Endothelial cell of umbilical vein (primary cell): ENCODE measurements at regions not wholly inside any gene's neighbourhood (a gene's known extent, or its start where the extent isn't known, plus 50 kb on each side); places are given as distances from the start of the nearest gene placed in this dataset.

Source experiments
- BruUV-seq: library from RNA; stranded (reverse); fragments of 400-500 nt; replicated peaks from 2 replicates; lab custom pipeline; 2021; lab: Mats Ljungman, UMichigan
- CTCF ChIA-PET: fragments of 300-600, 350-600 bp; sonication (Branson Sonifier 250); formaldehyde crosslinking; loops from one replicate; lab custom pipeline; 2021; ENCODE audit warnings: antibody characterized with exemption, inconsistent platforms; lab: Charles Lee
- POLR2A ChIA-PET: fragments of 300-600, 350-600 bp; sonication (Branson Sonifier 250); formaldehyde crosslinking; loops from one replicate; lab custom pipeline; 2021; ENCODE audit warnings: antibody characterized with exemption, inconsistent platforms; lab: Charles Lee
- DNase-seq: peaks from one replicate; pipeline ENCODE4 v3.0.0-alpha.2; 2011; ENCODE audit warnings: low read depth, low spot score
- FAIRE-seq: peaks from 2 replicates; lab custom pipeline; 2011; peaks lifted over from hg19 to GRCh38; lab: Jason Lieb, UNC
- H2AFZ ChIP-seq: 2 replicates; pipeline ENCODE4 v1.6.0; 2012; ENCODE audit warnings: low read depth, low read length, control low read depth, inconsistent platforms
- H3K27ac ChIP-seq: 2 replicates; pipeline ENCODE4 v1.5.1; 2011; ENCODE audit warnings: low read depth, mild to moderate bottlenecking, control low read depth, low read length, moderate library complexity; ENCODE audit not compliant: insufficient read depth
- H3K27me3 ChIP-seq, 2 experiments: 2 replicates each; pipeline versions ENCODE4 v1.6.0 to v1.6.1; 2011; ENCODE audit warnings: low read length in 2 of 2, mixed read lengths in 1 of 2; ENCODE audit not compliant: control insufficient read depth in 2 of 2, insufficient read depth in 2 of 2
- H3K36me3 ChIP-seq, 2 experiments: 2 replicates in 1 of 2; 3 replicates in 1 of 2; pipeline ENCODE4 v1.5.1; 2011; ENCODE audit warnings: low read length in 2 of 2, mild to moderate bottlenecking in 1 of 2, moderate library complexity in 1 of 2; ENCODE audit not compliant: control insufficient read depth in 2 of 2, insufficient read depth in 2 of 2; ENCODE audit errors: extremely low read depth in 1 of 2
- H3K4me1 ChIP-seq: 3 replicates; pipeline ENCODE4 v1.5.1; 2011; ENCODE audit warnings: mild to moderate bottlenecking, low read length; ENCODE audit not compliant: control insufficient read depth, insufficient read depth; ENCODE audit errors: extremely low read depth
- H3K4me2 ChIP-seq: 2 replicates; pipeline ENCODE4 v1.6.1; 2011; ENCODE audit warnings: low read length, control low read depth, mixed read lengths; ENCODE audit not compliant: insufficient read depth
- H3K4me3 ChIP-seq, 3 experiments: fragments of 200-600 bp in 1 of 3; sonication (generic), shearing (Covaris generic) in 1 of 3; replicated peaks in 1 of 3; 2 replicates each; pipeline ENCODE4 v1.5.1; 2011 to 2016; ENCODE audit warnings: control low read depth in 3 of 3, low read length in 3 of 3, mild to moderate bottlenecking in 2 of 3, inconsistent platforms in 1 of 3, low read depth in 1 of 3, moderate library complexity in 1 of 3; ENCODE audit not compliant: insufficient read depth in 1 of 3
- H3K79me2 ChIP-seq: 2 replicates; pipeline ENCODE4 v1.6.0; 2012; ENCODE audit warnings: low read length, inconsistent platforms; ENCODE audit not compliant: control insufficient read depth, insufficient read depth
- H3K9ac ChIP-seq: replicated peaks from 2 replicates; pipeline ENCODE3; 2011; ENCODE audit warnings: low read length, control low read depth; ENCODE audit not compliant: insufficient read depth; ENCODE audit errors: extremely low read depth
- H3K9me1 ChIP-seq: replicated peaks from 3 replicates; pipeline ENCODE4 v1.6.0; 2011; ENCODE audit warnings: mild to moderate bottlenecking, low read length; ENCODE audit not compliant: control insufficient read depth, insufficient read depth; ENCODE audit errors: extremely low read depth
- H3K9me3 ChIP-seq: replicated peaks from 2 replicates; pipeline ENCODE4 v1.5.1; 2012; ENCODE audit warnings: low read length, inconsistent platforms; ENCODE audit not compliant: control insufficient read depth, insufficient read depth
- H4K20me1 ChIP-seq: replicated peaks from 2 replicates; pipeline ENCODE3; 2011; ENCODE audit warnings: mild to moderate bottlenecking, low read length; ENCODE audit not compliant: control insufficient read depth, insufficient read depth; ENCODE audit errors: extremely low read depth
- EZH2 ChIP-seq: IDR thresholded peaks from 2 replicates; pipeline ENCODE4 v1.6.1; 2012; ENCODE audit warnings: borderline replicate concordance, low read depth, mild to moderate bottlenecking, moderate library complexity, low read length, inconsistent platforms; ENCODE audit not compliant: severe bottlenecking
- FOS ChIP-seq: IDR thresholded peaks from 2 replicates; pipeline ENCODE4 v1.6.1; 2011; ENCODE audit warnings: mild to moderate bottlenecking, low read length, moderate library complexity, borderline replicate concordance; ENCODE audit not compliant: insufficient read depth
- GATA2 ChIP-seq: IDR thresholded peaks from 2 replicates; pipeline ENCODE4 v1.7.0; 2011; ENCODE audit warnings: low read depth, mild to moderate bottlenecking, moderate library complexity, mixed read lengths, low read length; ENCODE audit not compliant: insufficient read length, insufficient read depth
- JUN ChIP-seq: IDR thresholded peaks from 2 replicates; pipeline ENCODE4 v1.6.1; 2011; ENCODE audit warnings: borderline replicate concordance, low read depth; ENCODE audit not compliant: insufficient read length, insufficient read depth
- MYC ChIP-seq: IDR thresholded peaks from one replicate; pipeline ENCODE4 v1.6.1; 2011; ENCODE audit warnings: mild to moderate bottlenecking, low read depth, low read length
- POLR2A ChIP-seq: IDR thresholded peaks from 2 replicates; pipeline ENCODE4 v1.6.1; 2012; ENCODE audit warnings: low read depth, mild to moderate bottlenecking, control low read depth, low read length
- POLR2AphosphoS5 ChIP-seq: IDR thresholded peaks from 2 replicates; pipeline ENCODE4 v1.6.1; 2012; ENCODE audit warnings: low read depth, mild to moderate bottlenecking, control low read depth, low read length, moderate library complexity; ENCODE audit not compliant: insufficient read depth
- dilution Hi-C: fragments of 300-500 bp; cut with MboI; formaldehyde crosslinking; loops from one replicate; pipeline ENCODE4 v1.15.0; 2019; ENCODE audit warnings: low sequenced_read_pairs; ENCODE audit not compliant: extremely low pct_ligation_motif_present
- intact Hi-C: fragments of 100-400 bp; cut with micrococcal nuclease; formaldehyde crosslinking; loops from one replicate; pipeline ENCODE4 v1.10.0; 2022
- TF ChIP-seq, protein P1 (sequence below), 2 donors: IDR thresholded peaks; 1 replicate in 1 of 2; 2 replicates in 1 of 2; pipeline ENCODE4 v1.5.1; 2011; ENCODE audit warnings: low read length in 2 of 2, mild to moderate bottlenecking in 2 of 2, moderate library complexity in 2 of 2, control low read depth in 1 of 2, inconsistent platforms in 1 of 2, low read depth in 1 of 2; ENCODE audit not compliant: insufficient read depth in 1 of 2; ENCODE audit errors: extremely low read depth in 1 of 2
- TF ChIP-seq, protein P2 (sequence below): IDR thresholded peaks from 2 replicates; pipeline ENCODE4 v1.6.1; 2011; ENCODE audit not compliant: insufficient read depth, insufficient read length

DNA sequence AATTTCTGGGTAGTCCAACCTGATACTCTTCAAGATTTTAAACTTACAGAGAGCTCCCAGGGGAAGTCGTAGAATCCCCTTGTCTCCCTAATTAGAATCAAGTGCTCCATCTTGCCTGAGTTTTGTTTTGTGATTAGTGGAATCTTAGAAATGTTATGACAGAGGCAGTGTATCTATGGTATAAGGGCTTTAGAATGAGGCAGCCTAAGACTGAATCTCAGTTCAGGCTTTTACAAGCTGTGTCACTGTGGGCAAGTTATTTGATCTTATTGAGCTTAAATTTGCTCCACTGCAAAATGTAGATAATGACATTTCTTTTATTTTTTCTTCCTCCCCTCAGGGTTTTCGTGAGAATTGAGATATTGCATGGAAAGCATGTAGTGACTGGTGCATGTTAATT is 215.5 kb downstream of the POSTN start:
- H3K4me1 ChIP-seq = no peaks in the 10 kb centered on the region
- no TSS peak for BruUV-seq
- no peak overlapping the region for H3K4me3 ChIP-seq
- no peaks in the 10 kb centered on the region for H3K79me2 ChIP-seq
- H3K9me3 ChIP-seq = no peaks in the 10 kb centered on the region
- CTCF ChIA-PET = interaction anchor here (1.3 kb wide), 1 partner anchor 14 kb away, joined by 5 read pairs; no protein-coding TSS in a partner anchor
- no peak overlapping the region for H3K4me2 ChIP-seq
- POLR2A ChIA-PET = no interaction called here
- no peaks in the 10 kb centered on the region for H3K36me3 ChIP-seq
- dilution Hi-C loops (no loop called here), intact Hi-C loops (no loop called here)
- no peaks in the 10 kb centered on the region for H3K9me1 ChIP-seq
- DNase-seq (no peak), FAIRE-seq (no peak)
- H2AFZ ChIP-seq = no peak overlapping the region
- no peak overlapping the region for H3K27ac ChIP-seq
- H3K27me3 ChIP-seq = peaks cover 0 to 2% of the 10 kb centered on the region in 2 experiments
- H4K20me1 ChIP-seq = no peaks in the 10 kb centered on the region
- no peak overlapping the region for H3K9ac ChIP-seq
- TF ChIP-seq POLR2A = no peak
- TF ChIP-seq POLR2AphosphoS5 = no peak
- no peak for TF ChIP-seq FOS
- no peak for TF ChIP-seq EZH2
- no peak for TF ChIP-seq JUN
- no peak for TF ChIP-seq MYC
- no peak for TF ChIP-seq GATA2
- TF ChIP-seq, protein P1, sequence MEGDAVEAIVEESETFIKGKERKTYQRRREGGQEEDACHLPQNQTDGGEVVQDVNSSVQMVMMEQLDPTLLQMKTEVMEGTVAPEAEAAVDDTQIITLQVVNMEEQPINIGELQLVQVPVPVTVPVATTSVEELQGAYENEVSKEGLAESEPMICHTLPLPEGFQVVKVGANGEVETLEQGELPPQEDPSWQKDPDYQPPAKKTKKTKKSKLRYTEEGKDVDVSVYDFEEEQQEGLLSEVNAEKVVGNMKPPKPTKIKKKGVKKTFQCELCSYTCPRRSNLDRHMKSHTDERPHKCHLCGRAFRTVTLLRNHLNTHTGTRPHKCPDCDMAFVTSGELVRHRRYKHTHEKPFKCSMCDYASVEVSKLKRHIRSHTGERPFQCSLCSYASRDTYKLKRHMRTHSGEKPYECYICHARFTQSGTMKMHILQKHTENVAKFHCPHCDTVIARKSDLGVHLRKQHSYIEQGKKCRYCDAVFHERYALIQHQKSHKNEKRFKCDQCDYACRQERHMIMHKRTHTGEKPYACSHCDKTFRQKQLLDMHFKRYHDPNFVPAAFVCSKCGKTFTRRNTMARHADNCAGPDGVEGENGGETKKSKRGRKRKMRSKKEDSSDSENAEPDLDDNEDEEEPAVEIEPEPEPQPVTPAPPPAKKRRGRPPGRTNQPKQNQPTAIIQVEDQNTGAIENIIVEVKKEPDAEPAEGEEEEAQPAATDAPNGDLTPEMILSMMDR (IDR thresholded peaks at IDR 0.05; ENCODE audit: extremely low read depth in 1 of 2, insufficient read depth in 1 of 2, low read depth in 1 of 2, low read length in 2 of 2) = no peak
- TF ChIP-seq, protein P2, sequence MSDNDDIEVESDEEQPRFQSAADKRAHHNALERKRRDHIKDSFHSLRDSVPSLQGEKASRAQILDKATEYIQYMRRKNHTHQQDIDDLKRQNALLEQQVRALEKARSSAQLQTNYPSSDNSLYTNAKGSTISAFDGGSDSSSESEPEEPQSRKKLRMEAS = no peak
